HuH-7 (cell line): ENCODE measurements at regions not wholly inside any gene's neighbourhood (a gene's known extent, or its start where the extent isn't known, plus 50 kb on each side); places are given as distances from the start of the nearest gene placed in this dataset.
A peak's percentile ranks its signal among the peaks of the same experiment; 100 is the strongest.
"Not testable (repeated sequence)": the region's sequence is repeated elsewhere in the genome, so short reads cannot be mapped to it uniquely, and the experiment has no call there.

Experiments
- DNase-seq: peaks from one replicate; pipeline ENCODE4 v3.0.0; 2011; ENCODE audit warnings: low spot score

DNA sequence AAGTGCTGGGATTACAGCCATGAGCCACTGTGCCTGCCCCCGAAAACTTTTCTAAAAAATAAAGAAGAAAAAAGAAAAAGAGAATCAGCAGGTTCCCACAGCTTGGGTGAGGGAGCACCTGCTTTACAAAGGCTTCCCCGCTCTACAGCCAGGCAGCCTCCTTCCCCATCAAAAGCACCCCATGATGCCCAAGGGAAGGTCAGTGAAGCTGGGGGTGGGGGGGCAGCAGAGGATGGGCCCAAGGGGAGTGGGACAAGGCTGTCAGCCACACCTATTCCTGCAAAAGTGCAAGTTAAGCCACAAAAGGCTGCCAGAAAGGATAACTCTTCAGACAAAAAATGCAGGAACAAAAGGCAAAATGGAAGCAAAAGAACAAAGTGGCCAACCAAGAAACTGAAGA lies 72.5 kb downstream of the FAM50B start:
- DNase-seq: no peak

DNA sequence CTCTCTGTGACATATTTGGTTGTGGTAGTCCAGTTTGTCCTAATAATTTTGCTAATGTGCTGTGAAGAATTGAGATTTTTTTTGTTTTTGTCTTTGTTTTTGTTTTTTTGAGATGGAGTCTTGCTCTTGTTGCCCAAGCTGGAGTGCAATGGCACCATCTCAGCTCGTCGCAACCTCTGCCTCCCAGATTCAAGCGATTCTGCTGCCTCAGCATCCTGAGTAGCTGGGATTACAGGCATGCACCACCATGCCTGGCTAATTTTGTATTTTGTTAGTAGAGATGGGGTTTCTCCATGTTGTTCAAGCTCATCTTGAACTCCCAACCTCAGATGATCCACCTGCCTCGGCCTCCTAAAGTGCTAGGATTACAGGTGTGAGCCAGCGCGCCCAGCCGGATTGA lies 73.4 kb downstream of the FAM50B start:
- DNase-seq: not testable (repeated sequence)

DNA sequence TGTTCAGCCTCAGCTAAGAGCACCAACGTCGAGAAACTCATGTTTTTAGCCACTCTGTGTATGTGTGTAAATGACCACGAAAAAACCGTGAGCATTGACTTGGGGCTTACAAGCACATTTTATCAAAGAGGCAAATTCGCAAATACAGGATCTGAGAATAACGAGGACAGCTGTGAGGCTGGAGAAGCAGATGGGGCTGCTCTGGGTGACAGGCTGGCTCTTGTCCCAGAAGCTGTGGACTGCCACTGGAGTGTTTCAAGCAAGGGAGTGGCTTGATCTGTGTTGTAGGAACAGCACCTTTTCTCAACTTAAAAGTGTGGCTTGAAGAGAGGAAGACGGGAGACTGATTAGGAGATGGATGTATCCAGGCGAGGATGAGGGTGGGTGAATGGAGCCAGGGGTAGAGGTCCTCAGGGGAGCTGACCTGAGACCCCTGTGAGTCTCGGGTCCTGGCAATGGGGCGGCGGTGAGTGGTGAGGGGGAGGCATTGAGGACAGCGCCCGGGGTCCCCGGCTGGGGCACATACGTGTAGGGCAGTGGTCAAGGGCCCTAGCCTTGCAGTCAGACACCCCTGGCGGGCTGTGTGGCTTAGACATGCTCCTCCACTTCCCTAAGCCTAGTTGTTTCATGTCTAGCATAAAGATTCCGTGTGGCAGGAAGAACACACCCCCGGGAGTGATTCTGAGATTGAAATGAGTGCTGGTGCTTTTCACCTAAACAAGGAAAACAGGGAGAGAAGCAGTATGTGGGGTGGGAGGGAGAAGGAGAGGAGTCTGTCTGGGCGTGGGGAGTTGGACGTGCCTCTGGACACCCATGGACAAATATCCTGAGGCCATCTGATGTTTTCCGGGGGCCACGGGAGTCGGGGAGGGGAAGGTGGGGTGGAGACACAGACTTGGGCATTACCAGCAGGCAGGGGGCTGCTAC lies 76.3 kb downstream of the FAM50B start:
- not testable (repeated sequence) for DNase-seq

DNA sequence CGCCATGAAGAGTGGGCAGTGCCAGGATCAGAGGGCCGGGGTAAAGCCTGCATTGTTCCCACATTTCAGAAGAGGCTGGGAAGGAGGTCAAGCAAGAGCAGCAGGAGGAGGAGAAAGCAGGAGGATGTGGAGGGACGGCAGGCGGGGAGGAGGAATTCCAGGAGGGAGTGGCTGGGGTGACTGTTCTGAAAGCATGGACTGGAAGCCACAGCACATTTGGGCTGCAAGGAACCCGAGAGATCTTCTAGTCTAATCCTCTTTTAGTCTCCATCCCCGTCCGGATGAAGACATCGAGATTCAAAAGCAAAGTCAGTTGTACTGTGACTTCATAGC lies 76.9 kb downstream of the FAM50B start:
- no peak for DNase-seq

DNA sequence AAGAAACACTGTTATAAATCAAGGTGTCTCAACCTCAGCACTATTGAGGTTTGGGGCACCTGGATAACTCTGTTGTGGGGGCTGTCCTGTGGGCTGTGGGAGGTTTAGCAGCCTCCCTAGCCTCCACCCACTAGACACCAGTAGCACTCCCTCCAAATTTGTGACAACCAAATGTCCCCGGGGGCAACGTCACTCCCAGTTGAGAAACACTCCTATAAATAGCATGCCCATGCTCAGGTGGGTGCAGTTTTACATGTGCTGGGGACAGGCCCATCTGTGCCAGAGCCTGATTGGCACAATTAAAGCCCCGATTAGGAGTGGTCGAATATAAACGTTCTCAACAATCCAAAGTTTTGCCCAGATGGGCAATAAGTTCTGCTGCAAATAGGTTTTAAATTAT lies 78.9 kb downstream of the FAM50B start:
- no peak for DNase-seq

DNA sequence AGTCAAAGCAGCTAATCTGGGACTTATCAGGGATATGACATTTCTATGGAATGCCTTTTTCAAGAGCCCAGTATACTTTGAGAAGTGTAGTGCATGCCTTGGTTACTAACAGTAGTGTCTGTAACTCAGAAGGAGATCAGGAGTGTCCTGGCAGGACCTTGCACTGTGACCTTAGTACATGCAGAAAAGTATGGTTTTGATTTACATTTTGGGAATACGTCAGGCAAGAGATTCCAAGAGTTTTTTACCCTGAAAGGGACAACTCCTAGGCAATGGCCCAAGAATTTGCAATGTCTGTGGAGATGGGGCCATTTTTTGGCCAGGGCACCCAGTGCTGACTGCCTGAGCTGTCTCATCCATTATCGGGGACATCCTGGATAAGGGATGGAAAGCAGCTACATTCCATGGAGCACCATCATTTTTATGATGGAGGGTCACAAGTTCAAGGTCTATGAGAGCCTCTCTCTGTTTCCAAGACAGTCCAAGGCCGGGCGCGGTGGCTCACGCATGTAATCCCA lies 80.2 kb downstream of the FAM50B start:
- no peak for DNase-seq

DNA sequence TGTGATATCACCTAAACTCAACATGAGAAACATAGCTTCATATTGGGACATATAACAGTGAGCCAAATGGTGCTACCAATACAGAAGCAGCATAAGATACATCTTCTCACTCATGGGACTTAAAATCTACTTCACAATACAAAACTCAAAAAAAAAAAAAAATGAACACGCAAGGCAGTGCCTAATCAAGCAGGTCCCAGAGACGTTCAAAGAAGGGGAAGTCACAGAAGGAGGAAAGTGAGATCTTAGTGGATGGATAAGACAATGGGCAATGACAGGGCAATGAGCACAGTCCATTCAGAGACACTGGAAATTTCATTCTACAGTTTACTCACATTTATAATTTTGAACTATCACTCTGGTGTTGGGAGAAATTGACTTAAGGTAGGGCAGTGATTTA lies 88.3 kb downstream of the FAM50B start:
- no peak for DNase-seq

DNA sequence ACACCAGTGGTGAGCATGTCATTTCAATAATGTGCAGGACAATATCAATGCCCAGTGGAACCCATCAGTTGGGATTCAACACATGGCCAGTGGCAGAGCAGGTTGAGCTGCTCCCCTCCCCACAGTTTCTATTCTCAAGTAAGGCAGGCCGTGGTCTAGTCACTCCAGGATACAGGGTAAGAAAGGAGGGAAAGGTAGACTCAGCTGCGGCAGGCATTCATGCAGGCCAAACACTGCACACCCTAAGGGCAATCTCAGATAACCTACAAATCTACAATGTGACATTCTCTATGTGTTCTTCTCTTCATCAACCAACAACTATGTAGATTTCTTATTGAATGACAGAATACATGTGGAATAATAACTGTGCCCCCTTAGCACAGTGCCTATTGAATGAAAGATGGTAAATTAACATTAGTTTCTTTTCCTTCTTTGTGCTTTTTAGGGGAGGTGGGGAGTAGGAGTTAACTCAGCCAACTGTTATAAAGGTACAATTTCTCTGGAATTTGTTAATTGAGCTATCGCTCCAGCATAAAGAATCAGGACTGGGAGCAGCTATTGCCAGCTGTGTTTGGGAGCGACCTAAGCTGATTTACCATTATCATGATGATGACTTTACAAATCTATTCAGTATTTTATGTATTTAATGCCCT lies 89.7 kb downstream of the FAM50B start:
- no peak for DNase-seq

DNA sequence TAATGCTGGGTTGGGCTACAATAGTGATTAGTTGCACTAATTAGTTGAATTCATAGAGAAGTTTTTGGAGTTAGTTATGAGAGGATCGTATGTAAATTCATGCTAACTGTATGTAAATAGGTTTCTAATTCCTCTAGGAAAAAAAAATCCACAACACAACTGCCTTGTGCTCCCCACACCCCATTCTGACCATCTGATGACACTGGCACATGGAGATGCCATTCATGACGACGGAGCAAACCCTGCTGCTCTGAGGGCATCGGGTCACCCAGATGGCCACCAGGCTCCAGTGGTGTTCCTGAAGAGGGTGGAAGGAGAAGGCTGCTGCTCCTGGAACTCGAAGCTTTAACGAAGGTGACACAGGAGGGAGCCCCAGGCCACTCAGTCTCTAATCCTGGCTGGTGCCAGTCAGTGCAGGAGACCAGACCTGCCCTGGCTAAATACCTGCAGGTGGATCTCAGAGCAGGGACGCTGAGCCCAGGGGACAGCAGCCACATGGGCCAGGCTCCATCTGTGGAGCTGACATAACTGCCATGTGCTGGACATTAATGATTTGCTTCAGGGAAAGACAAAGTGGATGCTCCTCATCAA lies 90.3 kb downstream of the FAM50B start:
- DNase-seq: no peak

DNA sequence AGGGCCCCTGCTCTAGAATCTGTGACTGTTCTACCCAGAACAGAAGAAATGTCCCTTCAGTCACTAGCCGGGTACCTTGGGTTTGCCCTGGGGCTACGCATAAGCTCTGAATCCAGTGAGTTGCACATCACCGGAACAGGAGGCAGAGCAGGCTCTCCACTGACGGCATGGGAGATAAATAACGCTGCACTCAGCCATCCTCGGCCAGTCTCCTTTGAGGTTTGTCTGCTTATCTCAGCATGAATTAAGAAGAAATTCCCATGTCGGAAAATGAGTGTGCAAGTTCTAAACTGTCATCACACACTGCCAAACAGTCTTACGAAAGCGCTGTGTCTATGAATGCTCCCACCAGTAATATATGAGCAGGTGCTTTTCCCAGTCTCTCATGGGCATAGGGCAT lies 90.8 kb downstream of the FAM50B start:
- DNase-seq: no peak

DNA sequence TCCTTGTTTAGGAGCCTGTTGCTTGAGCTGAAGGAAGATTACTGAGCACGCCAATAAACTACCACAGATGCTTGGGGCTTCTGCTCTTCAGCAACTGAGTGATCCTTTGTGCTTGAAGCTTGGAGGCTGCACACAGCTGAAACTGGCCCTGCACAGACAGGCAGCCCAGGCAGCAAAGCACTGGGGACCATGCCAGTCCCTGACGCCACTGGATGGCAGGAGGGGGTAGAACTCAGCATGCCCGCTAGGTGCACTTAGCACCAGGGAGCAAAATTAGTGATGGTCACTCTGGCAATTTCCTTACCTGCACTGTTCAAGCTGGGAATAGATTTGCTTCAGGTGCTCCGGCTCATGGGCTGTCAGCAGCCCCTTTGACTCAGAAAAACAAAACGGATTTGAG lies 91.5 kb downstream of the FAM50B start:
- DNase-seq: no peak

DNA sequence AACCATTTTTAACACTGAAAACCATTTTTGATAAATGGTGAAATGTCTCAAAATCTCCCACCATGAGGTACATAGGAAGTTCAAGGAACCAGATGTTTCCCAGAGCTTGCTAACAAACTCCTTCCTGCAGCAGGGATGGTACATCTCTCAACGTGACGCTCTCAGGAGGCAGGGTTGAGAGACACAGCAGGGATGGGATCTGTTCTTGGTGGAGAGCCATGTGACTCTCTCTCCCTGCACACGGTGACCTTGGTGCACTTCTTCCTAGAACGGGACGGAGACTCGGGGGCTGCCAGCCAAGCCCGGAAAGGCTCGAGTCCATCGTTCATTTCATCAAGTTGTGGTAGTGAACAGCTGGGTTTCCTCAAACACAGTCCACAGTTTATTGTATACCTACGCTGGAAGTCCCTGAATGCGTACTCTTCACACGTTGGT lies 94.2 kb downstream of the FAM50B start:
- DNase-seq: no peak

DNA sequence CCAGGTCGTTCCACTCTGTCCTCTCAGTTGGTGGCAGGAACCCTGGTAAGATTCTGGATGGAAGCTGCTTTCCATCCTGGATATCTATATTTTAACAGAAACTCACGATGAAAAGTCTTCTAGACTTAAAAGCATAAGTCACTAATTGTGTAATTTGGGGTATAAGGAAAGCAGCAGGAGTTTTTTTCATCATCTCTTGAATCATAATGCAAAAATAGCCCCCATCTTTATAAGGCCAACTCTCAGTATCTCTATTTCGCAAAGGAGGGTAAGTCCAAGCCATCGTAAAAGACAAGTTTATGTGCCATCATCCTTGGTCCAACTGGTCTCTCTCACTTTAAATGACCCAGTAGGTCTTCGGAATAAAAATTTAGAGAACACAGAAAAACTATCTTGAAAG lies 95.1 kb downstream of the FAM50B start:
- DNase-seq: no peak

DNA sequence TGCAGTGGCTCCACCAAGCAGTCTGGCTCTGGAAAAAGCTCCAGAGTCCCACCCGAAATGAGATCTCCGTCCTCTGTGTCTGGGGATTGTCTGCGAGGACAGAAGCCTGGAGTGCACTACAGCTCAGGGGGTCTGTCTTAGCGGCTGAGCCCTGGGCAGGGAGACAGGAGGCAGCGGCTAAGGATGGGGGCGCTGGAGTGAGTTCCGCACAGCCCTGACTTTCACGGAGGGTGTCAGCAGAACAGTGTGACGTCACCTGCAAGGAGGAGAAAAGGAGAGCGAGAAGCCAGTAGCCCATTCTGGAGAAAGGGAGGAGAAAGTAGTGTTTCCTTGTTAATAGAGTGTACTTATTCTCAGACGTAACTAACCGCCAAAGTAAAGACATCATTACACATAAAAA lies 97.6 kb downstream of the FAM50B start:
- DNase-seq: no peak

DNA sequence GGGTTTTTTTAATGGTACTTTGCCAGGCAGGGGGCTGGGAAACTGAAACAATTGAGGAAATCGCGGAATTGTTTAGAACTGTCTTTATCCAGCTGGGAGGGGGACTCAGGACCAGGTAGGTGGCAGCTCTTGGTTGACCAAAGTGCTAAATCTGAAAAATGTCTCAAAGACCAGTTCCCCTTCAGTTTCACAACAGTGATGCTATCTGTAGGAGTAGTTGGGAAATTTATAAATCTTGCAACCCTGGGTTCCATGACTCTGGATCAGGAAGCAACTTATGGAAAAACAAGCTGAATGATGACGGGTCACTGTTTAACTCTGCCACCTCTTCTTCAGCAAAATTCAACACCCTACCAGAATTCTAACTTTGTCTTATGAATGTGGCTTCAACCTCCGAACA lies 99.7 kb downstream of the FAM50B start:
- DNase-seq: no peak

DNA sequence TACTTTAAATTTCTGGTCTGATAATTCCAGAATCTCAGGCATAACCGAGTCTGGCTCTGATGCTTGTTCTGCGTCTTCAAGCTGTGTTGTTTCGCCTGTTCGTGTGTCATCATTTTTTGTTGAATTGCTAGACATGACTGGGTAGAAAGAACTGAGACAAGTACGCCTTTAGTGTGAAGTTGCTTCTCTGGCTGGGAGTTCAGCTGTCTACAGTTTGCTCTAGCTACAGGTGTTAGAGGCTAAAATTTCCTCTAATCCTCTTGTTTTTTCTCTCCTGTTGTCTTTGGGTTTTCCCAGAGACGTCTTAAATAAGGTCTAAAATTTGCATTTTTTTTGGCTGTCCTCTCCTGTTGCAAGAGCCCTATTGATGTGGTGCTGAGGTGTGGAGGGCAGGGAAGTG lies 100.3 kb downstream of the FAM50B start:
- DNase-seq: no peak

DNA sequence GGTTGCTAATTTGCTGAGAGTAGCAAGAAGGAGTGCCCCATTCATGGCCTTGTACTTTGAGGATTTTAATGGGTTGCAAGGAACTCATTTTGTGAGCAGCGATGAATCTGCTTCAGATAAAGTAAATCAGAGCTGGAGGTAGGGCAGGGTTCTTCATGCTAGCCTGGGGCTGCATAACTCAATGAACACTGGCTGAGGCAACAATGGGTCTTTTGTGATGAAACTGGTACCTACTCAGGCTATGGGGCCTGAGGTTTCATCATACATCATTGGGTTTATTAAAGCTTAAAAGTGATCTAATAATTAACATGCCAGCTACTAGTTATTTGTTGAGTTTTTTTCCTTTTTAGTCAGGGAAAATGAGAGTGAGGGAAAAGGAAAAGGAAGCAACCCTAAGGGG lies 106.9 kb downstream of the FAM50B start:
- peak; percentile 11 for DNase-seq

DNA sequence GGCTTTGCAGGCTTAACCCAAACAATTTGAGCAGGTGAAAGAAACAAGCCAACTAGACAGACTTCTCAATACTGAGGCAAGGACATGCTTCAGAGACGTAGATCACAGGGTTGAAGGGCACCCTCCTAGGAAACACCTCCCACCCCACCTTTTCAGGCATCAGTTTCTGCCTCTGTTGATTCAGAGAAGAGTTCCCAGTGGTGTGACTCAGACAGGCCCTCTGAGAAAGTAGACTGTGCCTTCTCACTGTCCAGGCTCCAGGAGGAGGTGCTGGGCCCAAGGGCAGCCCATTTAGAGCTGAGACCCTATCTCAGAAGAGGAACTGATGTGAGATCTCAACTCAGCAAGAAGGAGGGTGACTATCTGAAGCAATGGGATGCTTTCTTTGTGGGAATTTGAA lies 108.1 kb downstream of the FAM50B start:
- no peak for DNase-seq

DNA sequence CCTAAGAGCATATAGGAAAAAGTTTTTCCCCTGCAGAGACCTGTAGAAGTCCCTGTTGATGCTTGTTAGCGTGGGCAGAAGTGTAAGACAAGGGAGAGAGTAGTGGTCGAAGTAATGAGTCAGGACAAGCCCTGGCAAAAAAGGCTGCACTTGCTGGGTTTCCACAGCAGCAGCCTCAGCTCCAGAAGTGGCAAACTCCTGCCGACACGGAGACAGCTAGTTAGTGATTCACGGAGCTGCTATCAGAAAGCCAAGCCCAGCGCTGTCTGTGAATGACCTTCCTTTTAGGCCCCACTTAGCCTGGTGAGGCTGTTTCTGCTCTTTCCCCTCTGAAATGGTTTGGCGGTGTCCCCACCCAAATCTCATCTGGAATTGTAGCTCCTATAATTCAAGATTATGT lies 109.1 kb downstream of the FAM50B start:
- DNase-seq: no peak

DNA sequence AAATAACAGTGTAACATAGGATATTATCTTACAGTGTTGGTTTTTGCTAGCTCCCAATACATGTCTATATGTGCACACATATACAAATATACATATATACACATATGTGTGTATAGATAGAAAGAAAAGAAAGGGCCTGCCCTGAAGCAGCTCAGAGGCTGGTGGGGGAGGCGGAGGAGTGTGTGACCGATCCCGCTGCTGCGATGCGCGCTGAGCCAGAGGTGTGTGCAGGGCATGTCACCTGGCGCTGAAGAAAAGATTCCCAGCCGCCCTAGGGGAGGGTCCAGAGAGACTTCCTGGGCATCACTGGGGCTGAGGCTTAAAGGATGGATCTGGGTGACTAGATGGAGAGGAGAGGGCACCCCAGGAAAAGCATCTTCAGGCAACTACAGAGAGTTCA lies 110.2 kb downstream of the FAM50B start:
- DNase-seq: no peak

DNA sequence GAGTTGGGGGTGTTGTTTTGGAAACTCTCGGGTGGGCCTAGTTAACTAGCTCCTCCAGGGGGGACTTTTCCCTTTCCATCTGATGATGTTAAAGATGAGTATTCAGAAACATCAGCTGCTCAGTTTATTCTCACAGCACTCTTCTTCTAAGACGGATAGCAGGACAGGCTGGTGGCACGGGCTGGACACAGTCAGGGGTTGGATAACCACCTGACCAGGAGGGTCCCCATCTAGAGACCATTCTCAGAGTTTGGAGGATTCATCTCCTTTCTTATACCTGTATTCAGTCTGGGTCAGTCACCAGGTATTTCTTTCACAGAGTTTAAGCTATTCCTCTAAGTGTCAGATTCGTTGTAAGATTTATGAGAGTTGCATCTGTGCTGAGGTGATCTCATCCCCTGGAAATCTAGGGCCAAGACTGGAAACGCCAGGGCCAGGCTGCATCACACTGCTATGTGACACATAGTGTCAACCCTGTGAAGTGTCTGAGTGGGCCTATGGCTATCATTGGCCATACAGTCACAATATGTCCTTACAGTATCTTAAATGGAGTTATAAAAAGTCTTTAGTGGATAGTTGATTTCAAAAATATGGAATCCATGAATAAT lies 111.7 kb downstream of the FAM50B start:
- no peak for DNase-seq

DNA sequence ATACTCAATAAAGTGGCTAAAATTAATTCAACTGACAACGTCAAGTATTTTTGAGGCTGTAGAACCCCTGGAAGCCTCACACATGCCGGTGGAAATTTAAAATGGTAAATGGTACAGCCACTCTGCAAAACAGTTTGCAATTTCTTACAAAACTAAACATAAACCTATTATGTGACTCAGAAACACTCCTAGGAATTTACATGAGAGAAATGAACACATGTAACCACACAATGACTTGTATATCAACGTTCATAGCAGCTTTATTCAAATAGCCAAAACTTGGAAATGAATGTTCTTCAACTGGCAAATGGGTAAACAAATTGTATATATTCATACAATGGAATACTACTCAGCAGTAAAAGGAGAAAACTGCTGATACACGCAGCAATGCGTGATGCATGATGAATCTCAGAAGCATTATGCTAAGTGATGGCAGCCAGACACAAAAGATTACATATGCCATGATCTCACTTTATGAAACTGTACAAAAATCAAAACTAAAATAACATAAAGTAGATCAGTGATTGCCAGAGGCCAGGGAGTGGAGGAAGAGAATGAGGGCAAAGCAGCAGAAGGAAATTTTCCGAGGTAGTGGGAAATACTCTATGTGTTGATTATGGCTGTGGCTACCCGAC lies 112.5 kb downstream of the FAM50B start:
- DNase-seq: no peak
